SU-DHL-6 (cell line): ENCODE measurements at regions not wholly inside any gene's neighbourhood (a gene's known extent, or its start where the extent isn't known, plus 50 kb on each side); places are given as distances from the start of the nearest gene placed in this dataset.

Experiments
- CTCF ChIP-seq: fragments of 200-600 bp; sonication (generic); IDR thresholded peaks from one replicate; pipeline ENCODE4 v1.5.1; 2017; ENCODE audit warnings: antibody characterized with exemption, mild to moderate bottlenecking, low read length, moderate library complexity; ENCODE audit not compliant: insufficient read depth, poor library complexity, severe bottlenecking
- EZH2phosphoT487 ChIP-seq: fragments of 200-600 bp; sonication (generic), shearing (Covaris generic); conservative IDR thresholded peaks from 2 replicates; pipeline ENCODE4 v1.6.1; 2018; ENCODE audit warnings: mild to moderate bottlenecking, antibody characterized with exemption, low read length, moderate library complexity, mixed read lengths

GRCh38 chr4:160021870-160022269 is 919.0 kb downstream of the RAPGEF2 start:
- TF ChIP-seq CTCF, result no peak
- TF ChIP-seq EZH2phosphoT487, result no peak
